Smooth muscle cell (in vitro differentiated cells): ENCODE measurements at regions not wholly inside any gene's neighbourhood (a gene's known extent, or its start where the extent isn't known, plus 50 kb on each side); places are given as distances from the start of the nearest gene placed in this dataset.

Experiments
- DNase-seq: peaks from one replicate; lab custom pipeline; 2025; ENCODE audit not compliant: unreplicated experiment; lab: John Stamatoyannopoulos, UW
- H2AFZ ChIP-seq: fragments of 200-600 bp; sonication (generic); 2 replicates; pipeline ENCODE4 v1.6.0; 2016; ENCODE audit warnings: antibody characterized with exemption, low read depth, mild to moderate bottlenecking
- H3F3A ChIP-seq: fragments of 200-600 bp; sonication (generic); 2 replicates; pipeline ENCODE4 v1.6.0; 2017; ENCODE audit warnings: antibody characterized with exemption, low read depth
- H3K27ac ChIP-seq: fragments of 200-600 bp; sonication (generic); 2 replicates; pipeline ENCODE4 v1.5.1; 2016; ENCODE audit warnings: low read depth, mild to moderate bottlenecking
- H3K27me3 ChIP-seq: fragments of 200-600 bp; sonication (generic); 2 replicates; pipeline ENCODE4 v1.6.1; 2016; ENCODE audit warnings: low read depth, mild to moderate bottlenecking
- H3K36me3 ChIP-seq: fragments of 200-600 bp; sonication (generic); 2 replicates; pipeline ENCODE4 v1.5.1; 2016; ENCODE audit warnings: low read depth
- H3K4me1 ChIP-seq: fragments of 200-600 bp; sonication (generic); 2 replicates; pipeline ENCODE4 v1.5.1; 2016; ENCODE audit warnings: low read depth
- H3K4me2 ChIP-seq: fragments of 200-600 bp; sonication (generic); 2 replicates; pipeline ENCODE4 v1.6.0; 2016; ENCODE audit warnings: mild to moderate bottlenecking
- H3K4me3 ChIP-seq: fragments of 200-600 bp; sonication (generic); 2 replicates; pipeline ENCODE4 v1.5.1; 2016; ENCODE audit warnings: mild to moderate bottlenecking
- H3K79me2 ChIP-seq: fragments of 200-600 bp; sonication (generic); 2 replicates; pipeline ENCODE4 v1.6.0; 2016; ENCODE audit warnings: low read depth, mild to moderate bottlenecking
- H3K9ac ChIP-seq: fragments of 200-600 bp; sonication (generic); 2 replicates; pipeline ENCODE4 v1.6.0; 2016; ENCODE audit warnings: low read depth
- H3K9me3 ChIP-seq: fragments of 200-600 bp; sonication (generic); replicated peaks from 2 replicates; pipeline ENCODE4 v1.5.1; 2016; ENCODE audit warnings: low read depth
- H4K20me1 ChIP-seq: fragments of 200-600 bp; sonication (generic); 2 replicates; pipeline ENCODE4 v1.6.0; 2016; ENCODE audit warnings: low read depth
- CTCF ChIP-seq: fragments of 200-600 bp; sonication (generic); IDR thresholded peaks from 2 replicates; pipeline ENCODE4 v1.5.1; 2017; ENCODE audit warnings: borderline replicate concordance, mild to moderate bottlenecking, antibody characterized with exemption; ENCODE audit not compliant: insufficient read depth, poor library complexity, severe bottlenecking
- WGBS: methylation state at CpG from one replicate; pipeline ENCODE4 v1.1.7; 2016; ENCODE audit warnings: low lambda C conversion rate; 5-methylcytosine and 5-hydroxymethylcytosine counted together

GRCh38 chr12:105482951-105483350 is 152.5 kb downstream of the C12orf75 start:
- Histone ChIP-seq H4K20me1 (no peaks in the 10 kb centered on the region), H3F3A (no peaks in the 10 kb centered on the region), H3K4me3 (no peak overlapping the region), H3K9me3 (no peaks in the 10 kb centered on the region), H2AFZ (no peak overlapping the region), H3K36me3 (no peaks in the 10 kb centered on the region), H3K27me3 (no peaks in the 10 kb centered on the region), H3K4me2 (no peak overlapping the region), H3K79me2 (no peaks in the 10 kb centered on the region), H3K4me1 (peaks cover 12% of the 10 kb centered on the region), H3K27ac (no peak overlapping the region), H3K9ac (no peak overlapping the region)
- WGBS: 41% methylated on average over 1 of the region's 1 CpG
- DNase-seq: no peak
- no peak for TF ChIP-seq CTCF

GRCh38 chr12:105483691-105484090 is 153.2 kb downstream of the C12orf75 start:
- Histone ChIP-seq H2AFZ (no peak overlapping the region), H3F3A (no peaks in the 10 kb centered on the region), H3K36me3 (no peaks in the 10 kb centered on the region), H3K9ac (no peak overlapping the region), H3K9me3 (no peaks in the 10 kb centered on the region), H3K4me3 (no peak overlapping the region), H3K4me2 (no peak overlapping the region), H3K27me3 (no peaks in the 10 kb centered on the region), H3K4me1 (peaks cover 12% of the 10 kb centered on the region), H3K79me2 (no peaks in the 10 kb centered on the region), H4K20me1 (no peaks in the 10 kb centered on the region), H3K27ac (no peak overlapping the region)
- TF ChIP-seq CTCF: no peak
- no peak for DNase-seq

- no peak for TF ChIP-seq CTCF
- no peak overlapping the region for H2AFZ ChIP-seq
- H3K4me1 ChIP-seq: peaks cover 2% of the 10 kb centered on the region
- H4K20me1 ChIP-seq: no peaks in the 10 kb centered on the region
- no peaks in the 10 kb centered on the region for H3F3A ChIP-seq
- no peak overlapping the region for H3K4me3 ChIP-seq
- no peak for DNase-seq
- no peak overlapping the region for H3K9ac ChIP-seq
- H3K27ac ChIP-seq: peak overlapping the region; percentile 13
- 49% methylated on average over 8 of the region's 8 CpGs for WGBS
- H3K4me2 ChIP-seq: peak overlapping the region; percentile 10
- no peaks in the 10 kb centered on the region for H3K27me3 ChIP-seq
- no peaks in the 10 kb centered on the region for H3K79me2 ChIP-seq
- no peaks in the 10 kb centered on the region for H3K36me3 ChIP-seq
- H3K9me3 ChIP-seq: no peaks in the 10 kb centered on the region
Observed at GRCh38 chr12:105485321-105485910, 154.9 kb downstream of the C12orf75 start.

- Histone ChIP-seq H3F3A (no peaks in the 10 kb centered on the region), H2AFZ (no peak overlapping the region), H3K4me2 (no peak overlapping the region), H3K4me3 (no peak overlapping the region), H3K4me1 (no peaks in the 10 kb centered on the region), H3K9ac (no peak overlapping the region), H3K9me3 (no peaks in the 10 kb centered on the region), H3K27ac (no peak overlapping the region), H3K36me3 (no peaks in the 10 kb centered on the region), H3K79me2 (no peaks in the 10 kb centered on the region), H3K27me3 (no peaks in the 10 kb centered on the region), H4K20me1 (no peaks in the 10 kb centered on the region)
- 60% methylated on average over 3 of the region's 3 CpGs for WGBS
- no peak for TF ChIP-seq CTCF
- DNase-seq: no peak
Observed at GRCh38 chr12:105485921-105486320, 155.4 kb downstream of the C12orf75 start.
